NCI-H128 (cell line): ENCODE measurements at regions not wholly inside any gene's neighbourhood (a gene's known extent, or its start where the extent isn't known, plus 50 kb on each side); places are given as distances from the start of the nearest gene placed in this dataset.
"Not testable (repeated sequence)": the region's sequence is repeated elsewhere in the genome, so short reads cannot be mapped to it uniquely, and the experiment has no call there.

Experiments used
- DNase-seq: peaks from one replicate; lab custom pipeline; 2025; ENCODE audit not compliant: unreplicated experiment; lab: John Stamatoyannopoulos, UW

DNA sequence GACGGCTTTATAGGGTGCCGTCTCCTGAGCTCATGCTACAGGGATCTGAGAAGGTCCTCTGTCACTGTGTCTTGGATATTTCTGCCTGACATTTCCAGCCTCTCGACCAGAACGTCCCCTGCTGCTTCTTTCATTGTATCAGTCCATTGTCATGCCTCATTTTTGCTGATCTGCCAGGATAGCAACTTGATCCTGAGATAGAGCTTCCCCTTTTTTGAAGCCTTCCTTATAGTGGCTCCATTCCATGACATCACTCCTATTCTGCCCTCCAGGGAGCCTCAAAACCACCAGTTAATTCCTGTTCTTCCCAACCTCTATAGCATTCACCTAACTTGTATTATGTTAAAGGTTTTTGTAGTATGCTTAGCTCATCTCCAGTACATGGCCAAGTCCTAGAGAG, 431.8 kb upstream of the NOX3 start:
- no peak for DNase-seq

- no peak for DNase-seq
Measured at GRCh38 chr6:155883741-155884140, 428.1 kb upstream of the NOX3 start.

- no peak for DNase-seq
Measured at GRCh38 chr6:155883334-155883731, 427.7 kb upstream of the NOX3 start.

- no peak for DNase-seq
Measured at GRCh38 chr6:155882527-155883333, 427.1 kb upstream of the NOX3 start.

GRCh38 chr6:155881826-155882526, 426.3 kb upstream of the NOX3 start:
- no peak for DNase-seq

GRCh38 chr6:155880900-155881299, 425.3 kb upstream of the NOX3 start:
- DNase-seq: no peak

- DNase-seq: no peak
Measured at GRCh38 chr6:155872961-155873360, 417.3 kb upstream of the NOX3 start.

DNA sequence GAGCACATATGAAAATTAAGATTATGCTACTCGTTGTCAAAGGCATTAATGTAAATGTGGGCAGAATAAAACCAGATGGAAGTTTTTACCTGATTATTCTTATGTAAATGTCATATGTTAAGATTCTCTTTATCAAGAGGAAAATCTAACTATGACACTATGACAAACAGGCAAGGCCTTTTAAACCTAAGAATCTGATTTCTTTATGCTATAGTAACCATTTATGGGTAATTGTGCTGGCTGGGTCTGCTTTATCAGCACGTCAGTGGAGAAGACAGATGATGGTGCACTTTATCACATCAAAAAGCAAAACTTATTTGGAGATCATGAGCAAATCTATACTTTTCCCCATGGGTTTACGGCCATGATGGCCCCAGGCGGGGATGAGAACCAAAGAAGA, 412.0 kb upstream of the NOX3 start:
- no peak for DNase-seq

DNA sequence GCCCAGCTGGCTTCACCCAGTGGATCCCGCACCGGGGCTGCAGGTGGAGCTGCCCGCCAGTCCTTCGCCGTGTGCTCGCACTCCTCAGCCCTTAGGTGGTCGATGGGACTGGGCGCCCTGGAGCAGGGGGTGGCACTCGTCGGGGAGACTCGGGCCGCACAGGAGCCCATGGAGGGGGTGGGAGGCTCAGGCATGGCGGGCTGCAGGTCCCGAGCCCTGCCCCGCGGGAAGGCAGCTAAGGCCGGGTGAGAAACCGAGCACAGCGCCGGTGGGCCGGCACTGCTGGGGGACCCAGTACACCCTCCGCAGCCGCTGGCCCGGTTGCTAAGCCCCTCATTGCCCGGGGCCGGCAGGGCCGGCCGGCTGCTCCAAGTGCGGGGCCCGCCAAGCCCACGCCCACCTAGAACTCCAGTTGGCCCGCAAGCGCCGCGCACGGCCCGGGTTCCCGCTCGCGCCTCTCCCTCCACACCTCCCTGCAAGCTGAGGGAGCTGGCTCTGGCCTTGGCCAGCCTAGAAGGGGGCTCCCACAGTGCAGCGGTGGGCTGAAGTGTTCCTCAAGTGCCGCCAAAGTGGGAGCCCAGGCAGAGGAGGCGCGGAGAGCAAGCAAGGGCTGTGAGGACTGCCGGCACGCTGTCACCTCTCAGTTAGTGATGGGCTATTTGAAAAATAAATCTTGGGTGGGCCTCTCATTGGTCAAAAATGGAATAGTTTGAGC, 411.2 kb upstream of the NOX3 start:
- not testable (repeated sequence) for DNase-seq

- DNase-seq: no peak
Measured at GRCh38 chr6:155861821-155862220, 406.2 kb upstream of the NOX3 start.

- not testable (repeated sequence) for DNase-seq
Measured at GRCh38 chr6:155858906-155859305, 403.3 kb upstream of the NOX3 start.

GRCh38 chr6:155854787-155855186, 399.1 kb upstream of the NOX3 start:
- no peak for DNase-seq

- DNase-seq: no peak
Measured at GRCh38 chr6:155853011-155853410, 397.4 kb upstream of the NOX3 start.

DNA sequence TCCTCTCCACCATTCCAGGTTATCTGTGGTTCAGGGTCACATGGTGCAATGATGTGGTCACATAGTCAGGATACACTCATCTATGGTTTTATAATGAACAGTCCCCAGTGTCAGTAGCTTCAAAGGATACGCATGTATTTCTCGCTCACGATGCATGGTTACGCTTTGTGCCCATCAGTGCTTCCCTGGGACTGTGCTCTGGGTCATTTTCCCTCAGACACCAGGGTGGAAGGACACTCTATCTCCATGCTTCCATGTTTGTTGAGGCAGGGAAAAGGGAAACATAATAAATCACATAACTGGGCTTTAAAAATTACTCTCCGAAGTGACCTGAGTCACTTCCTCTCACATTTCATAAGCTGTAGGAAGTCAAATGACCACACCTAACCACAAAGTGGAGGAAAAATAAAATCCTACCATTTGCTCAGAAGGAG, 394.8 kb upstream of the NOX3 start:
- DNase-seq: no peak

GRCh38 chr6:155847711-155848110, 392.1 kb upstream of the NOX3 start:
- no peak for DNase-seq

DNA sequence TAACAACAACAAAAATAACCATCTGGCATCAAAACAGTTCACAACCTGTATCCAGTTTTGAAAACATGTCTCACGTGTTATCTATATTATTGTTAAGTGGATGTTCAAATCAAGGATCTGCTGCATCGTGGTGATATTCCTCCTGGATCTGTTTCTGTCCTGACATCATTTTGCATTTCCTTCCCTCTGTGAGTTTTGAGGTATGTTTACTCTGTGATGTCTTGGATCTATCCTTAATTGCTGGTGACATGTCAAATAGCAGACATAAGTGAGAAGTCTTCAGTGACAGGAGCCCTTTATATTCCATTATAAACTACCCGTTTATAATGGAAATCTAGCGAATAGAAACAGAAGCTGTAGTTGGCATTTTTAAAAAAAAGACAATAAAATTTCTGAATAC, 381.8 kb upstream of the NOX3 start:
- DNase-seq: no peak

GRCh38 chr6:155832596-155832995, 377.0 kb upstream of the NOX3 start:
- no peak for DNase-seq

DNA sequence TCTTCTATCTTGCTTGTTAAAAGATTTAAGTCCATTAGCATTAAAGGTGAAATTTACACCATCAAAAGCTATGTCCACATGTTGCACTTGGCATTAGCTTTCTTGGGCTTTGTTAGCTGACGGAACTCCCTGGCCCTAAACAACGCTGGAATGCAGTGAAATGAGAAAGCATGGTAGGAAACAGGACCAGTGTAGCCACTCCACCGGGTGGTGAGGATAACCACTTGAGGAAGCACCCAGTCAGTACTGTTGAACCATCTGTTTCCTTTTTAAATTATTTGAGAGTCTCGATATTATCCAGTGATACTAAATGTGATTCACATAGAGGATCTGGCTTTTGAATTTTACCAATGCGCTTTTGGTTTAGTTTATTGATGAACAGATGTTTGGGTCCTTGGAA, 374.9 kb upstream of the NOX3 start:
- DNase-seq: no peak

- DNase-seq: no peak
Measured at GRCh38 chr6:155829646-155830045, 374.0 kb upstream of the NOX3 start.

GRCh38 chr6:155828989-155829388, 373.4 kb upstream of the NOX3 start:
- no peak for DNase-seq

DNA sequence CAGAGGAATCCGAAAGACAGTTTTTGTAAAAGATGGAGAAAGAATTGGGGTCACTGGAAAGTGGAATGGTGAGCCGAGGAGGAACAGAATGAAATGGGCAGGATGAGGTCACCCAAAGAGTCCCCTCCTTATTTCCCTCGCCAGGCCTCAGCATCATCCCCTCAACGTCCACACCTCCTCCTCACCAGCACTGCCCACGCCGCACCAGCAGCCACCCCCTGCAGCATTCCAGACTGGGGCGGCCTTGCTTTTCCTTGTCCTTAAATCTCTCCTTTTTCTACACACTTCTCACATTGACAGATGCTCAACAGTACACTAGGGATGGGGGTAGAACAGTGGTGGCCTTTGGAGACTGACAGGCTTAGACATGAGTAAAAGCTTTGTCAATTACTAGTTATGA, 363.1 kb upstream of the NOX3 start:
- DNase-seq: no peak

DNA sequence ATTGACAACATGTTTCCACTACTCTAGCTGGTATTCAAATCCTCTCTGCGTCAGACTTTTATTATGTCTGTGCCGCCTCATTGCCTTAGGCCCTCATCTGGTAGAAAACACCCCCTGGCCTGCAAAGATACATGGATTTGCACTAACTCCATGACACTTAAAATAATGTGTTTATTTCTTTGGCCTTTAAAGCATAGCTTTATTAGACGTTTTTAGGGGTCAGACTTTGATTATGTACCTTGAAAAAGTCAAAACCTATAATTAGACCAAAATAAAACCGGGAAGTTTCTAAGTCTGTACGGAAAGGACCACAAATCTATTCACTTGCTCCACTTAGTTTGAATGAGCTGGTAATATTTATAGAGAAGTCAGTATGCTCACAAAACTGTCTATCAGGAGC, 357.9 kb upstream of the NOX3 start:
- no peak for DNase-seq
